Vagina (tissue), 2 donors: ENCODE measurements at regions not wholly inside any gene's neighbourhood (a gene's known extent, or its start where the extent isn't known, plus 50 kb on each side); places are given as distances from the start of the nearest gene placed in this dataset.

ENCODE experiments used
- DNase-seq, 2 donors: peaks; one replicate each; pipeline ENCODE4 v3.0.0-alpha.2; 2017; ENCODE audit errors: extremely low spot score in 2 of 2
- H3K27ac ChIP-seq: fragments of 200-600 bp; sonication (generic); one replicate; pipeline ENCODE4 v1.5.1; 2019
- H3K27me3 ChIP-seq: fragments of 200-600 bp; sonication (generic); one replicate; pipeline ENCODE4 v1.5.1; 2019
- H3K36me3 ChIP-seq, 2 donors: fragments of 200-600 bp; sonication (generic); one replicate each; pipeline ENCODE4 v1.5.1; 2017 to 2019
- H3K4me1 ChIP-seq: fragments of 200-600 bp; sonication (generic); one replicate; pipeline ENCODE4 v1.5.1; 2019
- H3K4me3 ChIP-seq, 2 donors: fragments of 200-600 bp; sonication (generic); 1 replicate in 1 of 2; 2 replicates in 1 of 2; pipeline ENCODE4 v1.5.1; 2016 to 2019
- H3K9me3 ChIP-seq: fragments of 200-600 bp; sonication (generic); one replicate; pipeline ENCODE4 v1.5.1; 2019
- CTCF ChIP-seq, 3 experiments: fragments of 450-650 bp in 2 of 3; fragments of 200-600 bp in 1 of 3; sonication (generic) in 1 of 3; IDR thresholded peaks; one replicate each; pipeline ENCODE4 v1.5.1; 2017 to 2019; ENCODE audit warnings: antibody characterized with exemption in 3 of 3, mild to moderate bottlenecking in 2 of 3, moderate library complexity in 2 of 3
- POLR2A ChIP-seq, 2 donors: fragments of 450-650 bp; IDR thresholded peaks; one replicate each; pipeline ENCODE4 v1.6.1; 2017; ENCODE audit warnings: antibody characterized with exemption in 2 of 2, mild to moderate bottlenecking in 2 of 2, moderate library complexity in 2 of 2
- POLR2AphosphoS5 ChIP-seq, 2 donors: sonication (generic); formaldehyde crosslinking; IDR thresholded peaks; one replicate each; pipeline ENCODE4 v1.9.0; 2017; ENCODE audit warnings: antibody characterized with exemption in 2 of 2, mild to moderate bottlenecking in 2 of 2, low read depth in 1 of 2; ENCODE audit not compliant: insufficient read depth in 1 of 2
- intact Hi-C: fragments of 100-400 bp; cut with DNase I; formaldehyde crosslinking; loops from one replicate; pipeline ENCODE4 v1.15.1; 2023

- Histone ChIP-seq H3K27me3 (no peaks in the 10 kb centered on the region), H3K4me3 (no peak overlapping the region), H3K27ac (no peak overlapping the region), H3K9me3 (no peaks in the 10 kb centered on the region), H3K36me3 (no peaks in the 10 kb centered on the region), H3K4me1 (no peaks in the 10 kb centered on the region)
- intact Hi-C loops: no loop called here
- DNase-seq: no peak
- TF ChIP-seq POLR2A (IDR thresholded peaks at IDR 0.05) (no peak), CTCF (IDR thresholded peaks at IDR 0.05) (no peak)
Observed at GRCh38 chr2:7732497-7732896, 815.3 kb downstream of the RNF144A start.

GRCh38 chr2:7736646-7737305, 819.6 kb downstream of the RNF144A start:
- no peak for TF ChIP-seq POLR2AphosphoS5 (IDR thresholded peaks at IDR 0.05; ENCODE audit: insufficient read depth in 1 of 2, low read depth in 1 of 2)
- no peak for TF ChIP-seq POLR2A (IDR thresholded peaks at IDR 0.05)
- TF ChIP-seq CTCF (IDR thresholded peaks at IDR 0.05): no peak
- Histone ChIP-seq H3K27me3 (no peaks in the 10 kb centered on the region), H3K9me3 (no peaks in the 10 kb centered on the region), H3K27ac (no peak overlapping the region), H3K4me1 (no peaks in the 10 kb centered on the region), H3K4me3 (no peak overlapping the region), H3K36me3 (no peaks in the 10 kb centered on the region)
- intact Hi-C loops: no loop called here
- no peak for DNase-seq

- intact Hi-C loops: no loop called here
- TF ChIP-seq POLR2AphosphoS5 (IDR thresholded peaks at IDR 0.05; ENCODE audit: insufficient read depth in 1 of 2, low read depth in 1 of 2): no peak
- TF ChIP-seq POLR2A (IDR thresholded peaks at IDR 0.05): no peak
- no peak for TF ChIP-seq CTCF (IDR thresholded peaks at IDR 0.05)
- H3K36me3 ChIP-seq: no peaks in the 10 kb centered on the region
- no peaks in the 10 kb centered on the region for H3K9me3 ChIP-seq
- H3K27me3 ChIP-seq: no peaks in the 10 kb centered on the region
- H3K4me3 ChIP-seq: no peak overlapping the region
- no peak for DNase-seq
- no peak overlapping the region for H3K27ac ChIP-seq
- H3K4me1 ChIP-seq: no peaks in the 10 kb centered on the region
Observed at GRCh38 chr2:7738596-7738995, 821.4 kb downstream of the RNF144A start.

GRCh38 chr2:7740114-7740513, 822.9 kb downstream of the RNF144A start:
- intact Hi-C loops: no loop called here
- Histone ChIP-seq H3K4me1 (no peaks in the 10 kb centered on the region), H3K27me3 (no peaks in the 10 kb centered on the region), H3K4me3 (no peak overlapping the region), H3K9me3 (no peaks in the 10 kb centered on the region), H3K36me3 (no peaks in the 10 kb centered on the region), H3K27ac (no peak overlapping the region)
- no peak for TF ChIP-seq POLR2A (IDR thresholded peaks at IDR 0.05)
- no peak for DNase-seq

GRCh38 chr2:7742301-7742700, 825.1 kb downstream of the RNF144A start:
- no peak for DNase-seq
- TF ChIP-seq CTCF (IDR thresholded peaks at IDR 0.05): no peak
- Histone ChIP-seq H3K4me1 (no peaks in the 10 kb centered on the region), H3K9me3 (no peaks in the 10 kb centered on the region), H3K4me3 (no peak overlapping the region), H3K36me3 (no peaks in the 10 kb centered on the region), H3K27me3 (no peaks in the 10 kb centered on the region), H3K27ac (no peak overlapping the region)
- intact Hi-C loops: no loop called here

GRCh38 chr2:7744827-7745226, 827.6 kb downstream of the RNF144A start:
- TF ChIP-seq CTCF (IDR thresholded peaks at IDR 0.05): no peak
- no peak for TF ChIP-seq POLR2AphosphoS5 (IDR thresholded peaks at IDR 0.05; ENCODE audit: insufficient read depth in 1 of 2, low read depth in 1 of 2)
- no peak for TF ChIP-seq POLR2A (IDR thresholded peaks at IDR 0.05)
- DNase-seq: no peak
- no peaks in the 10 kb centered on the region for H3K9me3 ChIP-seq
- H3K36me3 ChIP-seq: no peaks in the 10 kb centered on the region
- intact Hi-C loops: no loop called here
- H3K27me3 ChIP-seq: no peaks in the 10 kb centered on the region
- H3K4me1 ChIP-seq: no peaks in the 10 kb centered on the region
- no peak overlapping the region for H3K4me3 ChIP-seq
- no peak overlapping the region for H3K27ac ChIP-seq
